ENCODE measurements at regions not wholly inside any gene's neighbourhood (a gene's known extent, or its start where the extent isn't known, plus 50 kb on each side); places are given as distances from the start of the nearest gene placed in this dataset.

DNA sequence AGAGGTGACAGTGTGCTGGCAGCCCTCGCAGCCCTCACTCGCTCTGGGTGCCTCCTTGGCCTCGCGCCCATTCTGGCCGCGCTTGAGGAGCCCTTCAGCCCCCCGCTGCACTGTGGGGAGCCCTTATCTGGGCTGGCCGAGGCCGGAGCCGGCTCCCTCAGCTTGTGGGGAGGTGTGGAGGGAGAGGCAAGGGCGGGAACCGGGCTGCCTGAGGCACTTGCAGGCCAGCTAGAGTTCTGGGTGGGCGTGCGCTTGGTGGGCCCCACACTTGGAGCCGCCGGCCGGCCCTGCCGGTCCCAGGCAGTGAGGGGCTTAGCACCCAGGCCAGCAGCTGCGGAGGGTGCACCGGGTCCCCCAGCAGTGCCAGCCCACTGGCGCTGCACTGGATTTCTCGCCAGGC lies 1480.9 kb upstream of the SLC39A10 start:
- DNase-seq = no peak

DNA sequence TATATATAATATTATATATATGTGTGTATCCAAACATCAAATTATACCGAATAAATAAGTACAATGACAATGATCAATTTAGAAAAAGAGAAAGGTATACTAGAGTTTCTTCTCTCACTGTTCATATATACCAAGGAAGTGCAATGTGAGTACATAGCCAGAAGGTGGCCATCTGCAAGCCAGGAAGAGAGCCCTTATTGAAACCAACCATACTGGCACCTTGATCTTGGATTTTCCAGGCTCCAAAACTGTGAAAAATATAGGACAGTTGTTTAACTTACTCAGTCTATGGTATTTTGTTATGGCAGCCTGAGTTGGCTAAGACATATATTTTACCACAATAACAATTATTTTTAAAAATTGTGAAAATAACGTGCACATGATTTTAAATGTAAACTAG lies 1490.2 kb upstream of the SLC39A10 start:
- DNase-seq = peak in 1 of 2 donors; percentile 6

DNA sequence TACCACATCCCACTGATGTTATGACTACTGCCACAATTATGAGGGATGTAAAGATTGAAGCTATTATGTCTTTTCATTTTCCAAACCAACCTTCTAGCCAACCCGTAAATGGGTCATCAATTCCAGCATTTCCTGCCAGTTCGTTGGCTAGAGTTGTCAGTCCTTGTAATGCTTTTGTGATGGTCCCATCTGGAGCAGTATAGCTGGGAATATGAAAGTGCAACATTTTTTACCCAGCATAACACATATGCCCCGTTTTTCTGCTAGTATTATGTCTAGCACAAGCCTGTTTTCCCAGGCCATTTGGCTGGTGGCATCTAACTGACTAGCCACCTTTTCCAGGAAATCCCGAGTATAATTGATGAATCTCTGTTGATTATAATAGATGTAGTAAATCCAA lies 1501.6 kb upstream of the SLC39A10 start:
- DNase-seq = no peak

DNA sequence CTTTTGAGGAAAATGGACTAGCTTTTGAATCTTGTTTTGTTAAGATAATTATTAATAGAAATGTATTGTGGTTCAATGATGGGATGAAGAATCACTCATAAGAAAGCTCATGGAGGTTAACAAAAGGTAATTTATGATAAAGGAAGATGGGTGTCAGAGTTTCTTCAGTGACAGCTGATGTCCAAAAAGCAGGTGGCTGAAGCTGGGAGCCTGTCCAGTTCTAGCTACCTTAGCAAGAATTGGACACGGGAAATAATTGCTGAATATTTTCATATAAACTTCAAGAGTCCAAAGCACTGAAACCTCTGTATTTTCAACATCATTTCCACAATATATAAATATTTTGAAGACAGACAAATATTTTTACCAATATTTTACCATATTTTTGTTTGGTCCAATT lies 1505.8 kb upstream of the SLC39A10 start:
- no peak for DNase-seq

DNA sequence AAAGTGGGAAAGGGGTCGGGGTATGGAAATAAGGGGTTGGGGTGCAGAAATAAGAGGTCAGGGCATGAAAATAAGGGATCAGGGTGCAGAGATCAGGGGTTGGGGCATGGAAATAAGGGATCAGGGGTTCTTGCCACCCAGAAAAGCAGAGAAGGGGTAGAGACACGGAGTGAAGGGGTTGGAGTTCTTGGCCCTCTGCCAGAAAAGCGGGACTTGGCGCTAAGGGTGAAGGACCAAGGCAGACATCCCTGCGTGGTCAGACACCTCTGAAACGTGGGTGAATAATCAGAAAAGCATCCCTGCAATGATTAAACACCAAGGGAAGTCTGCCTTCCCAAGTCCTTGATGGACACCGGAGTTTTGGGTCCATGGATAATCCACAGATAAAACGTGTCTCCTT lies 1521.6 kb upstream of the SLC39A10 start:
- DNase-seq = no peak

DNA sequence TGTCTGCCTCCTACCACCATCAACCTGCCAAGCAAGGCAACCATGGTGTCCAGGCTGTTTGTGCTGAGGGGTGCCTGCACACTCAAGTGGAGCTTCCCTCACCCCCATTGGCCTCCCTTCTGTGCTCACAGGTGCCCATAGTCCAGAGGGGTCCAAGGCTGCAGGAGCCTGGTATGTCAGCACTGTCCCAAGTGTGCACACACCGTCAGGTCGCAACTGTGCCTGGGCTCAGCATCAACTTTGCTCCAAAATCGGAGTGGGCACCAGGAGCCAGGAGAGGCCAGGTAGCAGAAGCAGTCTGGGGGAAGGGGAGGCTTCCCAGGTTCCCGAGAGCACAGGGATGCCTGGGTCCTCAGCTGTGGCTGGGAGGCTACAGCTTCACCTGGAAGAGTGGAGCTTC lies 1528.2 kb upstream of the SLC39A10 start:
- no peak for DNase-seq

DNA sequence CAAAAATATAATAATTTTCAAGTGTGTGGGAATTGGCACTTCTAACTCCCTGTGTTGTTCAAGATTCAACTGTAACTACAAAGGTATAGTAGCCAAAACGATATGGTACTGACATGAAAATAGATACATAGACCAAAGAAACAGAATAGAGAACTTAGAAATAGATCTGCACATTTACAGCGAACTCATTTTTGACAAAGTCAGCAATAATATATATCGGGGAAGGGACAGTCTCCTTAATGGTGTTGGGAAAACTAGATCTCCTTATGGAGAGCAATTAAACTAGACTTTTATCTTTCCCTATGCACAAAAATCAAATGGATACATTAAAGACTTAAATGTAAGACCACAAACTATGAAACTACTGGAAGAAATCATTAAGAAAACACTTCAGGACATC lies 1530.6 kb upstream of the SLC39A10 start:
- no peak for DNase-seq

DNA sequence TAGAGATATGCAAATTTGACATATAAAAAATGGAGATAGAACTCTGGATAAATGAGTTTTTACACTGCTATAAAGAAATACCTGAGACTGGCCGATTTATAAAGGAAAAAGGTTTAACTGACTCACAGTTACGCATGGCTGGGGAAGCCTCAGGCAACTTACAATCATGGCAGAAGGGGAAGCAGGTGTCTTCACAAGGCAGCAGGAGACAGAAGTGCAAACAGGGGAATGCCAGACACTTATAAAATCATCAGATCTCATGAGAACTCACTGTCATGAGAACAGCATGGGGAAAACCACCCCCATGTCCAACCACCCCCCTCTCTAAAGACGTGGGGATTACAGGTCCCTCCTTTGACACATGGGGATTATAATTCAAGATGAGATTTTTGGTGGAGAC lies 1540.2 kb upstream of the SLC39A10 start:
- no peak for DNase-seq

DNA sequence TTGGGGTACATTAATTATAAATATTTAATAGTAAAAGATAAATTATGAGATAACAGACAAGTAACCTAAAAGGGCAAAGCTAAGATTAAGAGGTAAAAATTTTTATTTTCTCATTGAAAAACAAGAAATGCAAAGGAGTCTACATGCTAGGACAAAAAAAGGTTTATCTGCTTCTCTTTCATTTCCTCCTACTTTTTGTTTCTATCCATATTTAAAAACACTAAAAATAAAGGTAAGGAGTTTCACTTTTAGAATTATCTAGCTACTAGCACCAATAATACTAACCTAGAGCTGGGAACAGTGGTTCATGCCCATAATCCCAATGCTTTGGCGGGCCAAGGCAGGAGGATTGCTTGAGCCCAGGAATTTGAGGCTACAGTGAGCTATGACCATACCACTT lies 1551.7 kb upstream of the SLC39A10 start:
- DNase-seq = no peak

DNA sequence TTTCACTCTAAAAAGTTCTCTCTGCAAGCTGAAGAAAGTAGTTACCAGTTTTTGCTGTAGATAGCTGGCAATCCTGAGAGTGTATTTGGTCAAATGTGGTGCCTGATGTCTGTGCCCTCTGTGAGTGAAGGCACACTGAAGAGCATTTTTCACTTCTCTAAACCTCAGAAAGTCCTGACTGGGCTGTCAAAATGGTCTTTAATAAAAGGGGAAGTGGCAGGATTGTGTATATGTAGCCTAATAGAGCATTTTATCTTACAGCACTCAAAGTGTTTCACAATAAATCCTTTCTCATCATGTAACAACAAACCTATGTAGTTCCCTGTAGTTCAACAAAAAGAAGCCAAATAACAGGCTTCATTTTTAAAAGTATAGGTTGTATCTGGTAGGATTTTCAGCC lies 1552.3 kb upstream of the SLC39A10 start:
- no peak for DNase-seq

DNA sequence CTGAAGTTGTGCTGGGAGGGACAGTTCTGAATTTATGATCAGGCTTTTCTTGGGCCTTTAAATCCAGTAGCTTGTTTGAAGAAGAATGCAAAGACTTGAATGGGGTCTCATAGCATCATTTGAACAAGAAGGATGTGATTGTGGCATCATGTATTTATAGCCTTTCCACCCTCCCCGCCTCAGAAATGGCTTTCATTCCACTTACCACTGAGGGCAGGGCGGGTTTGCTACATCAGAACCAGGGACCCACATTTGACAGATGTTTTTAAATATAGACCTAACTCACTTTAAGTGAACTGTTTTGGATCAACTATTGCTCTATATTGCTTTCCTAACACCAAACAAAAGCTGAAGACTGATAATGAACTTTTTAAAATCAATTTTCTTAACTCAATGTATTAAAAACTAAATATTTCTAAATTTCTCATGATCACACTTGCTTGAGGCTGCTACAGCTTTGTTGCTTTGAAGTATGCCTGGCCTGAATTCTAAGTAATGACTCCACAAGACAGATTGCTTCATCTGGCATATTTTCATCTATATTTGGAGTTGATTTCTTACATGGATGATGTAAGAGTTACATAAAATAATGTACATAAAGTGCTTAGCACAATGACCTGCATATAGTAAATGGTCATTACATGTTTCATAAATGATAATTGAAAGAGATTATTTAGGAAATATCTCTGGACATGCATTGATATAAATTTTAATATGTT lies 1552.9 kb upstream of the SLC39A10 start:
- no peak for DNase-seq

DNA sequence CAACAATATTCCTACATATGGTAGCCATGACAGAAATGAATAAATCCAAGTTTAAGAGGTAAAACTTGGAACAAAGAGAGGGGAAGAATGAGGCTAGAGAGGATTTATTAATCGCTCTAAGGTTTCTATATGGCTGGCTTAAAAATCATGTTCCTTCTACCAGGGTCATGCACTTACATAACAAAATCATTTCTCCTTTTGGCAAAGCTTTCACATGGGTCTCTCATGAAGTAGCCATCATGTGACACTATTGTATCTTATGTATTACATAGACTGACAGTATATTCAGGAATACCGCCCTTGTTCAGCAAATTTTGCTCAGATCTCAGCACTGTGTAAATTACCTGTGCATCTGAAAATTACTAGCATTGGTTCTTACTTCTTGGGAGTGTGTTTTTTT lies 1554.5 kb upstream of the SLC39A10 start:
- DNase-seq = no peak

DNA sequence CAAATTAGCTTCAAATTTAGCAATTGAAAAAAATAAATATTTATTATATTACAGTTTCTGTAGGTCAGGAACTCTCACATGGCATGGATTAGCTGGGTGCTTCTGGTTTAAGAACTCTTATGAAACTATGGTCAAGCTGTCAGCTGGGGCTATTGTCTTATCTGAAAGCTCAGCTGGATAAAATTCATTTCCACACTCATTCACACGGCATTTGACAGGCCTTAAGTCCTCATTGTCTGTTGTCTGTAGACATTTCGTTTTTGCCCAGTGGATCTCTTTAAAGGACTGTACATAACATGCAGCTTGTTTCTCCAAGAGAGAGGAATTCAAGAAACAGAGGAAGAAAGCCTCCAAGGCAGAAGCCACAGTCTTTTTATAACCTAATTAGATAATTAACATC lies 1556.8 kb upstream of the SLC39A10 start:
- no peak for DNase-seq

DNA sequence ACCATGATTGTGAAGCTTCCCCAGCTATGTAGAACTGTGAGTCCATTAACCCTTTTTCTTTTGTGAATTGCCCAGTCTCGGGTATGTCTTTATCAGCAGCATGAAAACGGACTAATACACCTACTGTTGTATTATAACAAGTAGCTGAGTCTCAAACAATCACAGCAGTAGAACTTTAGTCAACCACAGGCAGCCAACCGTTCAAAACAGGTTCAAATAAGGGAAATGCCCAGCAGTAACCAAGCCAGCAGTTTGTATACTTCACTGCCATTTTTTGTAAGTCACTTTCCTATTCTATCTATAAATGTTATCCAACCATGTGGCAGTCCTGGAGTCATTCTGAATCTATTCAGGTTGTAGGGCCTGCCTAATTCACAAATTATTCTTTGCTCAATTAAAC lies 1560.6 kb upstream of the SLC39A10 start:
- no peak for DNase-seq

DNA sequence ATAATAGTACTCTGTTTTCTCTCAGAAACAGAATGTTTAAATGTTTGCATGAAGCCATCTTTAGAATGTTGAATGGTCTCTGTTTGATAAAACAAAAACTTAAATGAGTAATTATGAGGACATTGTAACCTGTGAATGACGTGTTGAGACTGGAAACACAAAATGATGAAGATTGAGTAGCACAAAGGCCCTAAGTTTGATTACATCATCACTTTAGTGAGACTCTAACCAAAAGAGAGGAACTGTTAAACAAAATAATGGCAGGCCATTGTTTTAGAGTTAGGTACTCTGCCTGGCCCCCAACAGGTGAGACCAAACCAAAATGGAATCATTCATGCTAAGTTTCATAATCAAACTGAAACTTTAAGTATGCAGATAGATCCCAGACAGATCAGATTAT lies 1561.7 kb upstream of the SLC39A10 start:
- no peak for DNase-seq

DNA sequence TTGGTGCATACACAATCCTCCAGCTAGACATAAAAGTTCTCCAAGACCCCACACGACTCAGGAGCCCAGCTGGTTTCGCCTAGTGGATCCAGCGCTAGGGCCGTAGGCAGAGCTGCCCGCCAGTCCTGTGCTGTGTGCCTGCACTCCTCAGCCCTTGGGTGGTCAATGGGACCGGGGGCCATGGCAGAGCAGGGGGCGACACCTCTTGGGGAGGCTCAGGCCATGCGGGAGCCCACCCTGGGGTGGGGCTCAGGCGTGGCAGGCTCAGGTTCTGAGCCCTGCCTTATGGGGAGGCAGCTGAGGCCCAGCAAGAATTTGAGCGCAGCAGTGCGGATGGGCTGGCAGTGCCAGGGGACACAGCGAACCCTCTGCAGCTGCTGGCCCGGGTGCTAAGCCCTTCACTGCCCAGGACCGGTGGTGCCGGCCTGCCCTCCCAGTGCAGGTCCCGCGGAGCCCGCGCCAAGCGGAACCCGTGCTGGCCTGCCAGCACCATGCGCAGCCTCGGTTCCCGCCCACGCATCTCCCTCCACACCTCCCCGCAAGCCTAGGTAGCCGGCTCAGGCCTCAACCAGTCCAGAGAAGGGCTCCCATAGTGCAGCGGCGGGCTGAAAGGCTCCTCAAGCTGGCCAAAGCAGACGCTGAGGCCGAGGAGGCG lies 1566.6 kb upstream of the SLC39A10 start:
- no peak for DNase-seq

DNA sequence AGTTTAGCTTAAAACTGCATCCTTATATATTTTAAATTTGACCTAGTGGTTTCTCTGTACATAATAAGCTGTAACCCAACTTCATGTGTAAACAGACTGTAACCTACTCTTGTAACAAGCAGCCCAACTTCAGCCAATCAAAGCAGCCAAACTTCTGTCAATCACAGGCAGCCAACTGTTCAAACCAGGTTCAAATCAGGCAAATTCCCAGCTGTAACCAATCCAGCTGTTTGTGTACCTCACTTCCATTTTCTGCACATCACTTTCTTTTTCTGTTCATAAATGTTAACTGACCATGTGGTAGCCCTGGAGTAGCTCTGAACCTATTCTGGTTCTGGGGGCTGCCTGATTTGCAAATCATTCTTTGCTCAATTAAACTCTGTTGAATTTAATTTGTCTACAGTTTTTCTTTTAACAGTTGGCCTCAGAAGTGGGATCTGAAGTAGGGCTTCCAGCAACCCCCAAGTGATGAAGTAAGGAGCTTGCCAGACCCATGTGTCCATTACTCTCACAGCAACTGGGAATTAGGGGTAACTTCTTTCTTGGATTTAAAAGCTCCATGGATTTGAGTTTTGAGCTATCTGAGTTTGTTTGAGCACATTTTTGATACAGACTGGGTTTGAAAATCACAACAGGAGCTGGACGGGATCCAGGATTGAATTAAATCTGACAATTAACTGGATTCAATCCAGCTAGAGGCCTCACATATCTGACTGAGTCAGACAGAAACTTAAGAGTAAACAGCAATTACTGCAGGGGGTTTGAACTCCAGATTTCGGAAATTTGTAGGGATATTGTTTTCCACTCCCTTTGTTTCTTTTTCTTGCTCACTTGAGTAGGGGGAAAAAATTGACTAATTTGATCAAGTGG lies 1569.7 kb upstream of the SLC39A10 start:
- DNase-seq = no peak

DNA sequence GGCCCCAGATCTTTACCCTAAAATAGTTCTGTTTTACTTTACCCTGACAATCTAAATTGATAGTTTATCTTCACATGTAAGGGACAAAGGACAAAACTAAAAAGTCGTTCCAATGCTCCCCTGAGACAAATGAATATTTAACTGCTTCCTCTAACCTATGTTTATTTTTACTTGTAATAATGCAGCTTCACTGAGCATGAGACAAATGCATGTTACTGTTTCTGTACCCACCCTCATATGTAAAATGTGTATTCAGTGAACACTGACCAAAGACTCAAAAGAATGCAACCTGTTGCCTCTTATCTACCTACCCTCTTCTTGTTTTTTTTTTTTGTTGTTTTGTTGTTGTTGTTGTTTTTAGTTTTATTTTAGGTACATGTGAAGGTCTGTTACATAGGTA lies 1570.9 kb upstream of the SLC39A10 start:
- no peak for DNase-seq

DNA sequence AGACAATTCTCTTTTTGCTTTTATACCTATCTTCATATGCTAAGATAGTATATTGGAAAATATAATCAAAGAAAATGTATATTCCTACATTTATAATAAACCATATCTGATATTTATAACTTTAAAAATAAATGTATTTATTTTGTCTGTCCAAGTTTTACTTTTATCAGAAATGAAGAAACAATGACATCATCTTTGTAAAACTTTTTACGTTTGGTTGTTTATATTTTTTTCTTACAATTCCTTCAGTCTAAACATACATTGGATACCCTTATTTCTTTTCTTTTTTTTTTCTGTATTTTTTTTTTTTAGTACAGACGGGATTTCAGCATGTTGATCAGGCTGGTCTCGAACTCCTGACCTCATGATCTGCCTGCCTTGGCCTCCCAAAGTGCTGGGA lies 1577.0 kb upstream of the SLC39A10 start:
- no peak for DNase-seq

DNA sequence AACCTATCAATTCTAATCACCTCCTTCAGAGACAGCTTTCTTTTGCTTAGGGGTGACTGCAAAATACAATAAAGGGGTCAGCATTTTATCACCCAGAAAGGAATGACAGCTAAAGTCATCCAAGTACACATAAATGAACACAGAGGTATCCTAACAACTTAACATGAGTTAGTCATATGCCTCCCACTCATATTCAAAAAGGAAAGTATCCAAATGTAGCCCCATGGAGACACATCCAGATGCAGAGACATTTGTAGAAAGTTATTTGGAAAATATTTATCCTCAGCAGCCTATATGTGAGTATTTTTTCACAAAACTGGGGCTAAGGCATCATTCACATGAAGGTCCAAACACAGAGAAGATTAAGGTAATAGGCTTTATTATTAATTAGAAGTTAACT lies 1579.7 kb upstream of the SLC39A10 start:
- DNase-seq = no peak

DNA sequence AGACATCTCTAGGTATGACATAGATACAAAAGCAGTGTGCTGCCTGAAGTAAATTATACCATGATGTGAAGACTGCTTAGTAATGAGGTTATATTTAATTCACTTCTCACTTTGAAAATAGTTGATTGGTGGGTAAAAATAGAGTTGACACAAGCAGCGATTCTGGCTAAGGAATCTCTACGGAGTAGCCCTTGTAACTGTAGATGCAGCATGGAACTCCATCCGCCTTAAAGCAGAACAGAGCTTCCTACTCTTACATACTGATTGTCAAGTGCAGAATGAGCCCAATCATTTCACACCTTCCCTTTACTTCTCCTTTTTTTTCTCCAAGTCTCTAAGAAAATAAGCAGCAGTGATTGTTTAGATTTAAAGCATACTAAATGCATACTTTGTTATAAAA lies 1594.6 kb upstream of the SLC39A10 start:
- no peak for DNase-seq

DNA sequence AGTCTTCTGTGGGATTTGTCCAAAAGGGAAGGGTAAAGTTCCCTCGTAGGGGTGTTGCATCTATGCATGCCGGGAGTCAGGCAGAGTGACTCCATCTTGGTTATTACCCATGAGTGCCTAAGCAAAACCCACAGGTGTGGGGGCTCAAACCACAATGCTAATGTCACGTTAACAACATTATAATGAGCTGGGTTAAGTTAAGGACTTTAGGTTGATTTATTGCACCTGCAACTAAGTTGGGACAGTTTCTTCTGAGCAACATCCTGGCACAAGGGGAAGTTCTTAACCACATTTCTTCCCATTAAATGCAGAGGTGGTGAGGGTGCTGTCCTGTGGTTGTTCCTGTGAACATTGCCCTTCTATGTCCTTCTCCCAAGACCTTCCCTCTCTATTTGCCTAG lies 1596.8 kb upstream of the SLC39A10 start:
- DNase-seq = no peak

DNA sequence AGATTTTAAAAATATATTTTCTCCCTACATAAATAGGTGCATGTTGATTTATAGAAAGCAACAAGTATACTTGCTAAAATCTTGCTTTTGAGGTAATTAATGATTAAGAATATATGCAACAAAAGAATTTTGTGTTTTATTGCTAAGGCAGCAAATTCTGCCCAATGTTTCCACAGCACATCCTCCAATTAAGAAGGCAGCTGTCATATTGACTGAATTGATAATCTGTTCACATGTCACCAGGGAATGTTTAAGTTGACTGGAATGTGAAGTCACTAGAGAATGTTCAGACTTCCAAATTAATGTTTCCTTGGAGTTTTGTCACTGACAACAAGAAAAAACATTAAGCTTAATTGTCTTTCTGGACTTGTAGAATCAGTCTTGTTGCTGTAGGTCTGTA lies 1602.7 kb upstream of the SLC39A10 start:
- no peak for DNase-seq

DNA sequence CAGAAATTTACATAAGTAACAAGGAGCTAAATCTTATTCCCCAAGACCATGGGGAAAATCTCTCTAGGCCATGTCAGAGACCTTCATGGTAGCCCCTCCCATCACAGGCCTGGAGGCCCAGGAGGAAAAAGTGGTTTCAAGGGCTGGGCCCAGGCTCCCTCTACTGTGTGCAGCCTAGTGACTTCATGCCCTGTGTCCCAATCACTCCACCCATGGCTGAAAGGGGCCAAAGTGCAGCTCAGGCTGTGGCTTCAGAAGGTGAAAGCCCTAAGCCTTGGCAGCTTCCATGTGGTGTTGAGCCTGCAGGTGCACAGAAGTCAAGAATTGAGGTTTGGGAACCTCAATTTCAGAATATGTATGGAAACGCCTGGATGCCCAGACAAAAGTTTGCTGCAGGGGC lies 1612.7 kb upstream of the SLC39A10 start:
- DNase-seq = no peak
